Superior temporal gyrus (tissue), 1 donor: ENCODE measurements at regions not wholly inside any gene's neighbourhood (a gene's known extent, or its start where the extent isn't known, plus 50 kb on each side); places are given as distances from the start of the nearest gene placed in this dataset.
A peak's percentile ranks its signal among the peaks of the same experiment; 100 is the strongest.

Experiments used
- DNase-seq: peaks from one replicate; pipeline ENCODE4 v3.0.0-alpha.2; 2016; ENCODE audit errors: extremely low spot score

GRCh38 chr5:67374378-67374777 is 177.8 kb upstream of the CD180 start:
- DNase-seq: no peak

- no peak for DNase-seq
These were observed 176.9 kb upstream of the CD180 start for GRCh38 chr5:67373518-67373917.

DNA sequence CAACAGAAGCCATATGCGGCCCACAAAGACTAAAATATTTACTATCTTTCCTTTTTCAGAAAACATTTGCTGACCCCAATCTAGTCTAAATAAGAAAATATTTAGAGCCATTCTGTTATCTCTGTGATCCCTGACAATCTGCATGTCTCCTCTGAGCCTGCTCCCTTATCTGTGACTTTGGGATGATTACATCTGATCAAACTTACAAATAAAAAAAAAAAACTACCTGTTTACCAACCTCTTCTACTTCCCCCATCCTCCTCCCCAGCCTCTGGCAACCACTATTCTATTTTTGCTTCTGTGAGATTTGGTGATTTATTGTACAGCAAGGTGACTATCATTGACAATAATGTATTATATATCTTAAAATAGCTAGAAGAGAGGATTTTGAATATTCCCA is 176.3 kb upstream of the CD180 start:
- no peak for DNase-seq

DNA sequence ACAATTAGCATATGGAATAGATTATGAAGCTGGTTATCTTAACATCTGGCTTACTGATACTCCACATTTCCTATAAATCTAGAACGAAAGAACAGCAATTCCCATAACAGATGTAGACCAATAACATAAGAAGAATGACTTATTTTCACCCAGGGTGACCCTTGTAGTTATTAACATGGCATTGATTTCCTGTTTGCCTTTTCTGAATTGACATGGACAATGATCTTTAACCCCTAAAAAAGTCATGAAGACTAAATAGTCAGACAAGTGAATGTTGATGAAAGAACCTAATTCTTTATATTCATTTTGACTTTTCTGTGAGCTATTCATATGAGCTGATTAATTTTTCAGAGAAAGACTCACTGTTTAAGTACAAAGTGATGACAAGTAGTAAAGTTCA is 175.3 kb upstream of the CD180 start:
- no peak for DNase-seq

DNA sequence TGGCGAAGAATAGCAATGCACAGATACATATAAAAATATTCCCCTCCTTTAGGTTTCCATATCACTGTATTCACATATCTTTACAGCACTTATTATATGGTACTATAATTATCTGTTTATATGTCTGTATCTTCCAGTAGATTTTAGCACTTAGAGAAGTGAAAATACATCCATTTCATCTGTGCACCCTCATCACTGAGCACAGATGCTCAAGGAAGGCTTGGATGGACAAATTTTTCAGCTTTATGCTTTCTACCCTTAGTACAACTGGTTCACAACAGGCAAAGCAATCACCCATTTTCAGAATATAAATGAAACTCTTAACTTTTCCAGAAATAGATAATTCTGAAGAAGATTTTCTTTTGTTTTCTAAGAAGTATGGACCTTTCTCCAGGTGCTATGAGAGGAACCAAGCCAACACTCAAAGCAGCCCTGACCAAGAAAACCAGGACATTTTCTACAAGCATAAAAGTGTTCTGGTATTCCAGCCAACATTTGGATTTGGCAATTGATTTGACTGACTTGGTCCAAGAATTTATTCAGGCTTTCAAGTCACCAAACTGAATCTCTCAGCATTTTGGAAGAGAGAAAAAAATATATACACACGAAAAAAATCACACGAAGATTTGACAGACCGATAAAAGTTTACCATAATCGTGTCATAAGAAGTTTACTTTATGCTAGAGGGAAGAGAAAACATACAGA is 170.2 kb upstream of the CD180 start:
- peak; percentile 48 for DNase-seq

DNA sequence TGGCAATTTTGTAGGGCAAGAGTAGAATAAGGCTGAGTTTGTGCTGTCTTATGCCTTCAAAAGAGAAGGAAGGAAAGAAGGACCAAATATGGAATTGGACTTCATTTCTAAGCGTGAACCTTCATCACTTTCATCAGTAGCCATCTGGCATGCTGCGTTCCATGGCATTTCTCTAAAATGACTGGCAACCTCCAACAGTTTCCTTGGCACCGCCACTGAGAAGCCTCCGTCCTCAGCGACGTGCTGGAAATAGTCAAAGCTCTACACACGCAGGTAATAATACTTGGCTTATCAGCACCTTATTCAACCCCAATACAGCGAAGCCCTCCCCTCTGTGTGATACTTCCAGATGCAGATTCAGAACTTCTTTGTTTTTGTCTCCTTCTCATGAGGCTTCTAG is 169.7 kb upstream of the CD180 start:
- peak; percentile 40 for DNase-seq

GRCh38 chr5:67364381-67364970 is 167.9 kb upstream of the CD180 start:
- no peak for DNase-seq

DNA sequence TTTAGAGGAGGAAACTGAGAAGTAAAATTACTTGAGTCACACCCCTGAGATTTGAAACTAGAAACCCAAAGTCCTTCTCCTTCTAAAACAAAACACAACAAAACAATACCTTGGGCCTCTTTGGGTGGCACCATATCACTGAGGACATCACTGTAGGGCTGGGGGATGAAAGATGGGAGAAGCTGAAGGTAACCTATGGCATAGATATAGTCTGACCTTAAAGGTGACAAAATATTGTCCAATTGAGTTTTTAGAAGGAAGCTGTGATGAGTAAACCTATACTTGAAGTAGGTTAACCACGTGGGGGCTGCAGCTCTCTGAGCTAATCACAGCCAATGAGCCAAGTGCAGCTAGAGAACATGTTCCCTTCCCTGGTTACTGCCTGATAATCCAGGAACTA is 167.4 kb upstream of the CD180 start:
- DNase-seq: no peak

- no peak for DNase-seq
These were observed 166.6 kb upstream of the CD180 start for GRCh38 chr5:67363180-67363709.

DNA sequence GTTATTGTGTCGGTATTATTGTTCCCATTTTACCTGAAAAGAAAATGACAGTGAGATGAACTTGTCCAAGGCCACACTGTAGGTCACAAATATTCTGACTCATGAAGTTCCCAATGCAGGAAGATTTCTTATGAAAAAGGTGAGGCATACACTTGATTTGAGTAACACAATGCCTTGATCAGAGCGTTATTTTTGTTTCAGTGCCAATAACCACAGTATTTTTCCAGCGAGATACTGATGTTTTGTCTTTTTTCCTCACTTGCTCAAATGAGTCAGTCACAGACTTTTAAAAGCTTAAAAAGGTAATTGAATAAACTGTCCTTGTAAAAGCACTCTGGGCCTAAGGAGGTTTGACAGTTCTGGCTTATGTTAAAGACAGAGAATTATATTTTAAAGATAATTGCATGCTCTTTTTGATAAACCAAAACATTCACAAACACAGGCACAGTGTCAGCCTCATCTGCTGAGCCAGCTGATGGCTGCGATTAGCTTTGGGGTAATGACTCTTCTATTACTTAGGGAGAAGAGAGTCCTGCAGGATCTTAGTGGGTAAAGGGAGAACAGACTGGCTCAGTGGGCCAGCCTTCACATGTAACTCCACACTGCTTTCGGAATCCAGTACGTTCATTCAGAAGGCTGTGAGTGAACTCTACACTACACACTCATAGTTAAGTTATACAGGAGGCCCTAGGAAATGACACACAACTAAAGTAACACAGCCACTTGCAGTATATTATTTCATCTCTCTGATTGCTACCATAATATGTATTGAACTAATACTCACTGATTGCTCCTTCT is 165.5 kb upstream of the CD180 start:
- no peak for DNase-seq

DNA sequence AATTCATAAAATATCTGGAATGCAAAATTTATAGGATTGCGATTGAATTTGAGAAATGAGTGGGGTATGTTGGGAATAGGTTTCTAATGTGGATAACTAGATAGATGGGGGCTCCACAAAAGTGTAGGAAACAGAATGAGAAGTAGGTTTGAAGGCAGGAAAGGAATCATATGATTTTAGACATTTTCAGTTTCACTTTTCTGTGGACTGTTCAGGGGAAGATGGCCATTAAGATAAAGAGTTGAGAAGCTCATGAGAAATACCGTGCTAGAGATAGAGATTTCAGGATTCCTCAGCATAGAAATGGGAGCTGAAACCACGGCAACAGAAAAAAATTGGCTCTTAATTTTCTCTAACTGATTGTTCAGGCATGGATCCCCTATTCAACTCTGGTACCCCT is 163.4 kb upstream of the CD180 start:
- no peak for DNase-seq

DNA sequence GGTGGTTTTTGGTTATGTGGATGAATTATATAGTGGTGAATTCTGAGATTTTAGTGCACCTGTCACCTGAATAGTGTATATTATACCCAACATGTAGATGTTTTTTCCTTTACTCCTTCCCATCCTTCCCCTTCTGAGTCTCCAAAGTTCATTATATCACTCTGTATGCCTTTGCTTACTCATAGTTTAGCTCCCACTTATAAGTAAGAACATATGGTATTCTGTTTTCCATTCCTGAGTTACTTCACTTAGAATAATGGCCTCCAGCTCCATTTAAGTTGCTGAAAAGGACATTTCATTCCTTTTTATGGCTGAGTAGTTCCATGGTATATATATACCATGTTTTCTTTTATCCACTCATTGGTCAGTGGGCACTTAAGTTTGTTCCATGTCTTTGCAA is 161.6 kb upstream of the CD180 start:
- no peak for DNase-seq

GRCh38 chr5:67355120-67355713 is 158.6 kb upstream of the CD180 start:
- DNase-seq: no peak

GRCh38 chr5:67353500-67354450 is 157.2 kb upstream of the CD180 start:
- DNase-seq: peak; percentile 62

DNA sequence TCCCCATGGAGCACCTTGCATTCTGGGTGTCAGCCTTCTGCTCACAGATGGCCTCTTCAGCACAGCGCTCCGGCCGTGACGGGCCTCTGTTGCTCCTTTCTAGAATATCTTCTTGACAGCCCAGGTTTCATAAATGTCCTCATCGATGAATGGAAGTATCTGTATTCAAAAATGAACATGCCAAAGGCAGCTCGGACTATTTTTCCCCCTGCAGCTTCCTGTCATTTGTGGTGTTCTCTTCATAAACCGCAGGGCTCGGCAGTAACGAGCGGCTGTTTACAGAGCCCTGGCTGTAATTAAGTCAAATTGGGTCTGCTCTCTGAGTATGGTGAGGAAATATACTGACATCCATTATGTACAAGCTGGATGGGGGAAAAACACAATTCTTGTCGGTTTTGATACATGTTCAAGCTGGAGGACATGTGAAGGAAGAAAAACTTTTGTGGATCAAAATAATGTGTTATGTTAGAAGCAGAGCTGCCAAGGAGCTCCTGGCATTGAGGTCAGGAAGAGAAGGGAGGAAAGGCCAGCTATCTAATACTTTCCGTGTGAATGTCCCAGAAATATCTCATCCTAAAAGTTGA is 154.1 kb upstream of the CD180 start:
- no peak for DNase-seq

- DNase-seq: no peak
These were observed 153.6 kb upstream of the CD180 start for GRCh38 chr5:67350185-67350584.

GRCh38 chr5:67347821-67348220 is 151.2 kb upstream of the CD180 start:
- DNase-seq: no peak

GRCh38 chr5:67346611-67347010 is 150.0 kb upstream of the CD180 start:
- DNase-seq: no peak

DNA sequence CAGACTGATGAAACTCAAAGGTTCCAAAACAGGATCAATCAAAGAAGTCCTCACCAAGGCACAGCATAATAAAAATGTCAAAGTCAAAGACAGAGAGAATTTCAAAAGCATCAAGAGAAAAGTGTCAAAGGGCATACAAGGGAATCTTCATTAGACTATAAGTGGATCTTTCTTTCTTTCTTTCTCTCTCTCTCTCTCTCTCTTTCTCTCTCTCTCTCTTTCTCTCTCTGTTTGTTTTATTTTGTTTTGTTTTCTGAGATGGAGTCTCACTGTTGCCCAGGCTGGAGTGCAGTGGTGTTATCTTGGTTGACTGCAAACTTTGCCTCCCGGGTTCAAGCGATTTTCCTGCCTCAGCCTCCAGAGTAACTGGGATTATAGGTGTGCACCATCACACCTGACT is 148.3 kb upstream of the CD180 start:
- no peak for DNase-seq

- DNase-seq: no peak
These were observed 147.2 kb upstream of the CD180 start for GRCh38 chr5:67343835-67344234.

- no peak for DNase-seq
These were observed 144.9 kb upstream of the CD180 start for GRCh38 chr5:67341478-67341877.
